ENCODE measurements at regions not wholly inside any gene's neighbourhood (a gene's known extent, or its start where the extent isn't known, plus 50 kb on each side); places are given as distances from the start of the nearest gene placed in this dataset.

- Histone ChIP-seq H3K4me3 (no peak overlapping the region), H3K9me3 (no peaks in the 10 kb centered on the region), H3K36me3 (no peaks in the 10 kb centered on the region), H3K27me3 (no peaks in the 10 kb centered on the region), H3K27ac (no peak overlapping the region), H3K4me1 (no peaks in the 10 kb centered on the region)
- no peak for DNase-seq
- intact Hi-C loops (cut with DNase I): no loop called here
- WGBS (ENCODE audit: insufficient coverage, low coverage, low lambda C conversion rate, missing lambda C conversion rate): 29% methylated on average over 3 of the region's 3 CpGs
- ATAC-seq: no peak
- no peak for TF ChIP-seq POLR2A (IDR thresholded peaks at IDR 0.05)
- TF ChIP-seq, protein P1, sequence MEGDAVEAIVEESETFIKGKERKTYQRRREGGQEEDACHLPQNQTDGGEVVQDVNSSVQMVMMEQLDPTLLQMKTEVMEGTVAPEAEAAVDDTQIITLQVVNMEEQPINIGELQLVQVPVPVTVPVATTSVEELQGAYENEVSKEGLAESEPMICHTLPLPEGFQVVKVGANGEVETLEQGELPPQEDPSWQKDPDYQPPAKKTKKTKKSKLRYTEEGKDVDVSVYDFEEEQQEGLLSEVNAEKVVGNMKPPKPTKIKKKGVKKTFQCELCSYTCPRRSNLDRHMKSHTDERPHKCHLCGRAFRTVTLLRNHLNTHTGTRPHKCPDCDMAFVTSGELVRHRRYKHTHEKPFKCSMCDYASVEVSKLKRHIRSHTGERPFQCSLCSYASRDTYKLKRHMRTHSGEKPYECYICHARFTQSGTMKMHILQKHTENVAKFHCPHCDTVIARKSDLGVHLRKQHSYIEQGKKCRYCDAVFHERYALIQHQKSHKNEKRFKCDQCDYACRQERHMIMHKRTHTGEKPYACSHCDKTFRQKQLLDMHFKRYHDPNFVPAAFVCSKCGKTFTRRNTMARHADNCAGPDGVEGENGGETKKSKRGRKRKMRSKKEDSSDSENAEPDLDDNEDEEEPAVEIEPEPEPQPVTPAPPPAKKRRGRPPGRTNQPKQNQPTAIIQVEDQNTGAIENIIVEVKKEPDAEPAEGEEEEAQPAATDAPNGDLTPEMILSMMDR (IDR thresholded peaks at IDR 0.05): no peak
These were observed 440.0 kb upstream of the NOX3 start for GRCh38 chr6:155895641-155896040.

- no peak for ATAC-seq
- WGBS (ENCODE audit: insufficient coverage, low coverage, low lambda C conversion rate, missing lambda C conversion rate): 54% methylated on average over 5 of the region's 5 CpGs
- H3K4me3 ChIP-seq: no peak overlapping the region
These were observed 439.1 kb upstream of the NOX3 start for GRCh38 chr6:155894758-155895157.

DNA sequence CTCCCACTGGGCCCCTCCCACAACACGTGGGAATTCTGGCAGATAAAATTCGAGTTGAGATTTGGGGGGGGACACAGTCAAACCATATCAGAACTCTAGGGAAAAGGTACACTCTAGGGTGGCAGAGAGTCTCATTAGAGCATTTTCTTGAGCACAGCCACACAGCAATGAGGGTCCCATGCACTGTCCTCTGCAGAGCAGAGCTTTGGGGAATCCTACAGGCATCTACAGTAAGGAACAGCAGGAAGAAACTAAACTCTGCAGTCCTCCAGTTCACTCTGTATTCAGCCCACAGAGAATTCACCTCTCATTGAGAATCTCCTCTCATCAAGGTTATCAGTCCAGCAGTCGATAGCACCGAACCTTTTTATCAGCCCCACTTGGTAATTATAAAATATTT is 438.6 kb upstream of the NOX3 start:
- no peaks in the 10 kb centered on the region for H3K27me3 ChIP-seq
- intact Hi-C loops (cut with DNase I): no loop called here

More at GRCh38 chr6:155894758-155895157, 439.1 kb upstream of the NOX3 start:
- intact Hi-C loops (cut with DNase I): no loop called here
- Histone ChIP-seq H3K27ac (no peak overlapping the region), H3K4me1 (no peaks in the 10 kb centered on the region), H3K27me3 (no peaks in the 10 kb centered on the region), H3K9me3 (no peaks in the 10 kb centered on the region), H3K36me3 (no peaks in the 10 kb centered on the region)
- DNase-seq: no peak
- TF ChIP-seq, protein P1 (IDR thresholded peaks at IDR 0.05): no peak
- TF ChIP-seq POLR2A (IDR thresholded peaks at IDR 0.05): no peak

DNA sequence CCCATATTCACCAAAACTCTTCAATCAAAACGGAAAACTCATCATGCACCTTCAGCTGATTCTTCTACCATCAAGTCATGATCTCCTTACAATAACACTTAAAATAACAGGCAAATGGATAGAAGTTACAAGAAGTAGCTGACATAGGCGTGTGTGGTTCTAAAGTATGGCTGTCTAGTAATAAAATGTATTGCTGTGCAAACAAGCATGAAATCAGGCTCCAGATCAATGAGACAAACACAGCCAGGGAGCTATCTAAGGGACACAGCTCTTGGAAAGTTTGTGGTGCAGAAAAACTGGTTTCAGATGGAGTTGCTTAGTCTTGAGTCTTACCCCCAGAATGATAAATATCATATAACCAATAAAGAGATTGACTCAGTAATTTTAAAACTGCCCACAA is 434.8 kb upstream of the NOX3 start:
- Histone ChIP-seq H3K9me3 (no peaks in the 10 kb centered on the region), H3K36me3 (no peaks in the 10 kb centered on the region), H3K4me1 (no peaks in the 10 kb centered on the region), H3K27me3 (no peaks in the 10 kb centered on the region), H3K27ac (no peak overlapping the region), H3K4me3 (no peak overlapping the region)
- no peak for TF ChIP-seq POLR2A (IDR thresholded peaks at IDR 0.05)
- TF ChIP-seq, protein P1 (IDR thresholded peaks at IDR 0.05): no peak
- WGBS (ENCODE audit: insufficient coverage, low coverage, low lambda C conversion rate, missing lambda C conversion rate): 35% methylated on average over 2 of the region's 2 CpGs
- DNase-seq (no peak), ATAC-seq (no peak)
- intact Hi-C loops (cut with DNase I): no loop called here

More for the DNA sequence above, 438.6 kb upstream of the NOX3 start:
- no peak overlapping the region for H3K27ac ChIP-seq
- no peak overlapping the region for H3K4me3 ChIP-seq
- no peak for ATAC-seq
- no peaks in the 10 kb centered on the region for H3K9me3 ChIP-seq
- DNase-seq: no peak
- H3K4me1 ChIP-seq: no peaks in the 10 kb centered on the region
- WGBS (ENCODE audit: insufficient coverage, low coverage, low lambda C conversion rate, missing lambda C conversion rate): 48% methylated on average over 4 of the region's 4 CpGs
- TF ChIP-seq, protein P1 (IDR thresholded peaks at IDR 0.05): no peak
- TF ChIP-seq POLR2A (IDR thresholded peaks at IDR 0.05): no peak
- no peaks in the 10 kb centered on the region for H3K36me3 ChIP-seq

DNA sequence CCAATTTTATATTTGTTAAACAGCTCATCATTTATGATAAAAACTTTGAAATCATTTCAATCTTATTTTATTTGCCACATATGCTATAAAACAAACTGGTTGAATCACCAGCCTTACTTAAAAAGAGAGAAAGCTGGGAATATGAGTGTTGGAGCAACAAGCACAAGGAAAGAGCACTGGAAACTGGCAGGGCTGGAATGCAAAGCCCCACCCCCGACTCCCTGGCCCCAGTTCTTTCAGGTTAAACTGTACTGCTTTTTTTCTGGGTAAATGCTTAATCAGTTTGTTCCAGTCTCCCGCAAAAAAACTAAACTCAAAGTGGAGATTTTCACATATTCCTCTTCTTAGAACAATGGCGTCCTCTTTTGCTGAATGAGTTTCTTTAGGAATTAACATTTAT is 433.8 kb upstream of the NOX3 start:
- H3K4me3 ChIP-seq: no peak overlapping the region
- H3K9me3 ChIP-seq: no peaks in the 10 kb centered on the region
- no peaks in the 10 kb centered on the region for H3K36me3 ChIP-seq
- DNase-seq (no peak), ATAC-seq (no peak)
- no peaks in the 10 kb centered on the region for H3K27me3 ChIP-seq
- no peaks in the 10 kb centered on the region for H3K4me1 ChIP-seq
- 48% methylated on average over 3 of the region's 3 CpGs for WGBS (ENCODE audit: insufficient coverage, low coverage, low lambda C conversion rate, missing lambda C conversion rate)
- TF ChIP-seq, protein P1 (IDR thresholded peaks at IDR 0.05): no peak
- no peak for TF ChIP-seq POLR2A (IDR thresholded peaks at IDR 0.05)
- intact Hi-C loops (cut with DNase I): no loop called here
- no peak overlapping the region for H3K27ac ChIP-seq
